SK-N-SH (cell line): ENCODE measurements at regions not wholly inside any gene's neighbourhood (a gene's known extent, or its start where the extent isn't known, plus 50 kb on each side); places are given as distances from the start of the nearest gene placed in this dataset.

ENCODE experiments used
- CTCF ChIA-PET: fragments of 300-600, 350-600 bp; formaldehyde crosslinking; extraction: SDS; loops from one replicate; lab custom pipeline; 2021; lab: Yijun Ruan, JAX
- POLR2A ChIA-PET: fragments of 350-600 bp; sonication (Branson Sonifier 250); formaldehyde crosslinking; extraction: SDS; loops from one replicate; lab custom pipeline; 2020; ENCODE audit warnings: antibody characterized with exemption, inconsistent platforms; lab: Yijun Ruan, JAX
- DNase-seq: peaks from one replicate; pipeline ENCODE4 v3.0.0; 2012
- H2AFZ ChIP-seq: fragments of 200-600 bp; sonication (generic); 2 replicates; pipeline ENCODE4 v1.8.1; 2016; ENCODE audit warnings: antibody characterized with exemption, mild to moderate bottlenecking, low read depth
- H3F3A ChIP-seq: fragments of 200-600 bp; sonication (generic); replicated peaks from 2 replicates; pipeline ENCODE3; 2016; ENCODE audit warnings: antibody characterized with exemption, mild to moderate bottlenecking; ENCODE audit not compliant: insufficient read depth
- H3K27ac ChIP-seq, 2 experiments: fragments of 200-500 bp in 1 of 2; fragments of 200-600 bp in 1 of 2; sonication (Bioruptor generic) in 1 of 2; sonication (generic), shearing (Covaris generic) in 1 of 2; 2 replicates each; pipeline versions ENCODE4 v1.5.1 to v1.6.1; 2014 to 2016; ENCODE audit warnings: low read depth in 2 of 2, inconsistent platforms in 1 of 2, low read length in 1 of 2, mild to moderate bottlenecking in 1 of 2, mixed read lengths in 1 of 2
- H3K27me3 ChIP-seq: fragments of 200-600 bp; sonication (generic), shearing (Covaris generic); 2 replicates; pipeline ENCODE4 v1.6.1; 2016; ENCODE audit warnings: mixed run types; ENCODE audit not compliant: insufficient read depth
- H3K36me3 ChIP-seq, 2 experiments: fragments of 200-500 bp in 1 of 2; fragments of 200-600 bp in 1 of 2; sonication (Bioruptor generic) in 1 of 2; sonication (generic) in 1 of 2; replicated peaks in 1 of 2; 2 replicates each; pipeline versions ENCODE3 to v1.5.1; 2014 to 2016; ENCODE audit warnings: low read length in 1 of 2, mild to moderate bottlenecking in 1 of 2; ENCODE audit not compliant: insufficient read depth in 2 of 2, control insufficient read depth in 1 of 2
- H3K4me1 ChIP-seq, 2 experiments: fragments of 200-500 bp in 1 of 2; fragments of 200-600 bp in 1 of 2; sonication (Bioruptor generic) in 1 of 2; sonication (generic), shearing (Covaris generic) in 1 of 2; 2 replicates each; pipeline versions ENCODE4 v1.5.1 to v1.6.1; 2014 to 2016; ENCODE audit warnings: low read depth in 1 of 2, low read length in 1 of 2, mixed run types in 1 of 2; ENCODE audit not compliant: insufficient read depth in 2 of 2, control insufficient read depth in 1 of 2
- H3K4me2 ChIP-seq: fragments of 200-600 bp; sonication (generic), shearing (Covaris generic); 2 replicates; pipeline ENCODE4 v1.6.1; 2017; ENCODE audit warnings: mixed run types
- H3K4me3 ChIP-seq, 2 experiments: fragments of 200-500 bp in 1 of 2; fragments of 200-600 bp in 1 of 2; sonication (Bioruptor generic) in 1 of 2; sonication (generic), shearing (Covaris generic) in 1 of 2; 2 replicates each; pipeline versions ENCODE4 v1.5.1 to v1.8.1; 2014 to 2016; ENCODE audit warnings: low read depth in 2 of 2, inconsistent platforms in 1 of 2, low read length in 1 of 2, mild to moderate bottlenecking in 1 of 2, mixed read lengths in 1 of 2, moderate library complexity in 1 of 2
- H3K79me2 ChIP-seq: fragments of 200-600 bp; sonication (generic); 2 replicates; pipeline ENCODE4 v1.8.1; 2017; ENCODE audit warnings: mild to moderate bottlenecking; ENCODE audit not compliant: insufficient read depth
- H3K9ac ChIP-seq: fragments of 200-600 bp; sonication (generic); 2 replicates; pipeline ENCODE4 v1.6.1; 2017; ENCODE audit warnings: mixed run types
- H3K9me2 ChIP-seq: fragments of 200-600 bp; sonication (generic); 2 replicates; pipeline ENCODE4 v1.6.1; 2017; ENCODE audit warnings: mixed run types
- H3K9me3 ChIP-seq: fragments of 200-600 bp; sonication (generic); 2 replicates; pipeline ENCODE4 v1.6.1; 2017; ENCODE audit warnings: mixed run types, mild to moderate bottlenecking, moderate library complexity
- H4K20me1 ChIP-seq: fragments of 200-600 bp; sonication (generic); 2 replicates; pipeline ENCODE4 v1.6.1; 2017; ENCODE audit warnings: mild to moderate bottlenecking, mixed run types; ENCODE audit not compliant: insufficient read depth
- CTCF ChIP-seq: fragments of 200-600 bp; sonication (generic); IDR thresholded peaks from 2 replicates; pipeline ENCODE4 v1.6.1; 2017; ENCODE audit warnings: antibody characterized with exemption, mild to moderate bottlenecking, moderate library complexity
- ELF1 ChIP-seq: IDR thresholded peaks from 2 replicates; pipeline ENCODE4 v1.4.0; 2012
- EZH2phosphoT487 ChIP-seq: fragments of 200-600 bp; sonication (generic); IDR thresholded peaks from 2 replicates; pipeline ENCODE4 v1.6.1; 2017; ENCODE audit warnings: low read depth, mixed run types, mild to moderate bottlenecking, antibody characterized with exemption, moderate library complexity, borderline replicate concordance
- FOXM1 ChIP-seq: IDR thresholded peaks from 2 replicates; pipeline ENCODE4 v1.4.0; 2012; ENCODE audit warnings: low read depth, mild to moderate bottlenecking
- JUND ChIP-seq: IDR thresholded peaks from 2 replicates; pipeline ENCODE4 v1.4.0; 2012
- MAX ChIP-seq: IDR thresholded peaks from 2 replicates; pipeline ENCODE4 v1.4.0; 2012; ENCODE audit warnings: low read depth
- MEF2A ChIP-seq: IDR thresholded peaks from 2 replicates; pipeline ENCODE4 v1.4.0; 2012; ENCODE audit warnings: low read depth, borderline replicate concordance
- MXI1 ChIP-seq: IDR thresholded peaks from 2 replicates; pipeline ENCODE4 v1.6.1; 2012; ENCODE audit warnings: mild to moderate bottlenecking, low read depth, low read length, improper control_type of control experiment
- NRF1 ChIP-seq: IDR thresholded peaks from 2 replicates; pipeline ENCODE4 v1.6.1; 2012; ENCODE audit warnings: low read depth, mild to moderate bottlenecking, low read length
- PBX3 ChIP-seq: IDR thresholded peaks from 2 replicates; pipeline ENCODE4; 2012
- RAD21 ChIP-seq: IDR thresholded peaks from 2 replicates; pipeline ENCODE4 v1.6.1; 2012; ENCODE audit warnings: mild to moderate bottlenecking, low read length
- REST ChIP-seq: IDR thresholded peaks from 2 replicates; pipeline ENCODE4 v1.6.1; 2012; ENCODE audit warnings: mild to moderate bottlenecking, low read depth, low read length, moderate library complexity
- RFX5 ChIP-seq: IDR thresholded peaks from 2 replicates; pipeline ENCODE4 v1.6.1; 2012; ENCODE audit warnings: mild to moderate bottlenecking, improper control_type of control experiment, low read length
- TCF12 ChIP-seq: IDR thresholded peaks from 2 replicates; pipeline ENCODE4 v1.4.0; 2012
- TEAD4 ChIP-seq: IDR thresholded peaks from 2 replicates; pipeline ENCODE4 v1.4.0; 2012; ENCODE audit warnings: mild to moderate bottlenecking, borderline replicate concordance; ENCODE audit not compliant: insufficient read depth
- YY1 ChIP-seq: IDR thresholded peaks from 2 replicates; pipeline ENCODE4 v1.4.0; 2012; ENCODE audit warnings: low read depth, mild to moderate bottlenecking
- WGBS: methylation state at CpG from one replicate; pipeline ENCODE4 v1.1.6; 2017; ENCODE audit warnings: low lambda C conversion rate; 5-methylcytosine and 5-hydroxymethylcytosine counted together

- no peak for TF ChIP-seq REST
These were observed 73.4 kb upstream of the CUX1 start (continued) for GRCh38 chr7:101743995-101744360.

GRCh38 chr7:101744588-101744987 is 72.8 kb upstream of the CUX1 start:
- no peaks in the 10 kb centered on the region for H3K9me3 ChIP-seq
- ChIA-PET POLR2A (no interaction called here), CTCF (interaction anchor here (1.2 to 5.9 kb wide), 14 partner anchors 9 to 492 kb away, joined by 3 to 56 read pairs (median 13); partner anchors contain the start of gene CUX1)
- no peaks in the 10 kb centered on the region for H4K20me1 ChIP-seq
- peak; percentile 35 for DNase-seq
- no peak overlapping the region for H3K27ac ChIP-seq
- H3K4me2 ChIP-seq = no peak overlapping the region
- no peaks in the 10 kb centered on the region for H3K79me2 ChIP-seq
- H3F3A ChIP-seq = no peaks in the 10 kb centered on the region
- H3K36me3 ChIP-seq = no peaks in the 10 kb centered on the region
- no peaks in the 10 kb centered on the region for H3K9me2 ChIP-seq
- H3K4me3 ChIP-seq = no peak overlapping the region
- 96% methylated on average over 5 of the region's 5 CpGs for WGBS
- H3K27me3 ChIP-seq = no peaks in the 10 kb centered on the region; the same call in 1 of the 2 replicates
- H3K9ac ChIP-seq = no peak overlapping the region
- no peak for TF ChIP-seq REST
- TF ChIP-seq RAD21 = no peak
- no peak for TF ChIP-seq EZH2phosphoT487
- TF ChIP-seq MEF2A = no peak
- TF ChIP-seq TEAD4 = no peak
- no peak for TF ChIP-seq CTCF
- TF ChIP-seq ELF1 = no peak
- TF ChIP-seq PBX3 = no peak
- no peak for TF ChIP-seq MXI1
- TF ChIP-seq RFX5 = no peak
- TF ChIP-seq NRF1 = no peak
- TF ChIP-seq MAX = no peak
- TF ChIP-seq TCF12 = no peak
- no peak for TF ChIP-seq JUND
- no peak for TF ChIP-seq YY1
- TF ChIP-seq FOXM1 = no peak
- no peaks in the 10 kb centered on the region; a peak in 1 of 4 replicates for H3K4me1 ChIP-seq
- H2AFZ ChIP-seq = no peak overlapping the region
